SHP77 treated with DMSO at 0.1 percent for 48 hours (cell line): ENCODE measurements at regions not wholly inside any gene's neighbourhood (a gene's known extent, or its start where the extent isn't known, plus 50 kb on each side); places are given as distances from the start of the nearest gene placed in this dataset.
"Not testable (repeated sequence)": the region's sequence is repeated elsewhere in the genome, so short reads cannot be mapped to it uniquely, and the experiment has no call there.

Experiments
- DNase-seq: peaks from one replicate; lab custom pipeline; 2025; lab: John Stamatoyannopoulos, UW

- DNase-seq, result peak; percentile 9
Measured at GRCh38 chr2:75896779-75897366, 186.2 kb upstream of the GCFC2 start.

DNA sequence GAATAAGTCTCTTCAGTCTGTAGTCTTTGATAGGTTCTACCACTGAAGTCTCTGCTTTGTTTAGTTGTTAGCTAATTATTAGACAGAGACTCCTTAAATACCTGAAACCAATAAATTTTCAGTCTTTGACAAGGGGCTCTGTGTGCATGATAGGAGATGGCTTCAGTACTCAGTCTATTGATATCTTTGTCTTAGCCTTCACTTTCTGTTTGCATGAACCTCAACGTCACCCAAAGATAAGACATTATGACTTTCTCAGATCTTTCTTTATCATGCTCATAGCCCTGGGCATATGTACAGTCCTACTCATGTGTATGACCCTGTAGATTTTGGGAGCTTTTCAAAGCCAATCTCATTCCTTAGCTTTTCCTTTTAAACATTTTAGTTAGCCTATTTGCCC is 183.5 kb upstream of the GCFC2 start:
- DNase-seq, result no peak

DNA sequence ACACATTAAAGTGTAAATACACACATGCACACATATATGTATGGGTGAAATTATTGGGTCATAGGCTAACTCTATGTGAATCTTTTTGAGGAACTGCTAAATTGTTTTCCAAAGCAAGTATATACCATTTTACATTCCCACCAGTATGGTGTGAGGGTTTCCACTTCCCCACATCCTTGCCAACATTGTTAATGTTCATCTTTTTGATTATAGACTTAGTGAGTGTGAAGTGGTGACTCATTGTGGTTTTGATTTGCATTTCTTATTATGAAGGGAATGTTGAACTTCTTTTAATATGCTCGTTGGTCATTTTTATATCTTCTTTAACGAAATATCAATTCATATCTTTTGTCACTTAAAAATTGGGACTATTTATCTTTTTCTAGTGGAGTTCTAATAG is 181.8 kb upstream of the GCFC2 start:
- no peak for DNase-seq

- no peak for DNase-seq
Measured at GRCh38 chr2:75882530-75882929, 171.8 kb upstream of the GCFC2 start.

- not testable (repeated sequence) for DNase-seq
Measured at GRCh38 chr2:75875606-75876005, 164.9 kb upstream of the GCFC2 start.

DNA sequence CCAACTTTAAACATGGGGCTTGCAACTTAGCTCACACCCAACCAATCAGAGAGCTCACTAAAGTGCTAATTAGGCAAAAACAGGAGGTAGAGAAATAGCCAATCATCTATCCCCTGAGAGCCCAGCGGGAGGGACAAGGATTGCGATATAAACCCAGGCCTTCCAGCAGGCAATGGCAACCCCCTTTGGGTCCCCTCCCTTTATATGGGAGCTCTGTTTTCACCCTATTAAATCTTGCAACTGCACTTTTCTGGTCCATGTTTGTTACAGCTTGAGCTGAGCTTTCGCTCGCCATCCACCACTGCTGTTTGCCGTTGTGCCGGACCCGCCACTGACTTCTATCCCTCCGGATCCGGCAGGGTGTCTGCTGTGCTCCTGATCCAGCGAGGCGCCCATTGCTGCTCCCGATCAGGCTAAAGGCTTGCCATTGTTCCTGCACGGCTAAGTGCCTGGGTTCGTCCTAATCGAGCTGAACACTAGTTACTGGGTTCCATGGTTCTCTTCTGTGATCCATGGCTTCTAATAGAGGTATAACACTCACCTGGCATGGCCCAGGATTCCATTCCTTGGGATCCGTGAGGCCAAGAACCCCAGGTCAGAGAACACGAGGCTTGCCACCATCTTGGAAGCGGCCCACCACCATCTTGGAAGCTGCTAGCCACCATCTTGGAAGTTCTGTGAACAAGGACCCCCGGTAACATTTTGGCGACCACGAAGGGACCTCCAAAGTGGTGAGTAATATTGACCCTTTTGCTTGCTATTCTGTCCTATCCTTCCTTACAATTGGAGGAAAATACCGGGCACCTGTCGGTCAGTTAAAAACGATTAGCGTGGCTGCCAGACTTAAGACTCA is 161.3 kb upstream of the GCFC2 start:
- not testable (repeated sequence) for DNase-seq

DNA sequence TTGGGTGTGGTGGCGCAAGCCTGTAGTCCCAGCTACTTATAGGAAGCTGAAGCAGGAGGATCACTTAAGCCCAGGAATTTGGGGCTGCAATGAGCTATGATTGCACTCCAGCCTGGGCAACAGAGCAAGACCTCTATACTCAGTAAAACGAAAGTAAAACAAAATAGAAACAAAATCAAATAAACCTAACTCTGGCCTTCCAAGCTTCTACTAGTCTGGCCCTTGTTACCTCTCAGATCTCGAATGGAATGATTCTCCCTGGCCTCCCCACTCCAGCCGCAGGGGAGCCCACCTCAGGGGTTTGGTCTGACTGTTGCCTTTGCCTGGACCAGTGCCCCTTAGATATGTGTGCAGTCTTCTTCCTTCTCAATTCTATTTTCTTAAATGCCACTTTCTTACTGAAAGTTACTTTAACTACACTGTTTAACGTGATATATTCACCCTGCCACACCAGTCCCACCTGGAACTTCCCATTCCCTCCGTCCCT is 160.0 kb upstream of the GCFC2 start:
- DNase-seq, result no peak

GRCh38 chr2:75870133-75870532 is 159.4 kb upstream of the GCFC2 start:
- DNase-seq, result no peak

DNA sequence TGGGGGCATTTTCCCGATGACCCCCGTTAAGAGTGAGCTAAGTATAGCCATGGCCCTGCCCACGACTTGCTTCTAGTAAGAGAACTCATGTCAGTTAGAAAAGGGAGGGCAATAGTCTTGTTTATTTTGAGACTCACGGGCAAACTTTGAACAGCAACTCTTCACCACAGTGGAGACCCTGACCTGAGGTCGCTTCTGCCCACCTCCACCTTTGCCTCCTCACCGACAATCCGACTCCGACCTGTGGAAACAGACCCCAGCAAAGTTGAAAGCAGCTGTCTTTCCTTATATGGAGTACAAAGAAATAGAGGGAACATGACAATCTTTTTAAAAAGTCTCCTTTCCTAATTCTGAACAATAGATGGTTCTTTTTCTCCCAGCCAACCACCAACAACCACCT is 155.0 kb upstream of the GCFC2 start:
- no peak for DNase-seq

- no peak for DNase-seq
Measured at GRCh38 chr2:75865083-75865482, 154.4 kb upstream of the GCFC2 start.

- DNase-seq, result no peak
Measured at GRCh38 chr2:75862547-75862946, 151.8 kb upstream of the GCFC2 start.

- DNase-seq, result no peak
Measured at GRCh38 chr2:75853436-75853835, 142.7 kb upstream of the GCFC2 start.

DNA sequence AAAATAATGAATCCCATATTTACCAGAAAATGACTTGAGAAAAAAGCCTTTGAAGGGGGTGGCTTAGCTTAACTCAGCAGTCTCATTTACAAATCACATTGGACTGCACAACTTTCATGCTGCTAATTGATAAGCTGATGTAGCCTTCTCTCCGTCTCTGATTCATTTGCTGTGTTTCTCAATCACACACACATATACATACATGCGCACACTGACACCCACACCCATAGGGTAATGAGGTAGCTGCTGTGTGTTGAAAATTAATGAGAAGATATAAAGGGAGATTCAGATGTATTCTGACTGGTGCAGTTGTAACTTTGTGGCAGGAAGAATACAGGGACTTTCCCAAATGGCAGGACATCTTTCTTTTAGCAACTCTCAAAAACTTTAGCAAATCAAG is 141.9 kb upstream of the GCFC2 start:
- DNase-seq, result no peak

GRCh38 chr2:75846683-75847190 is 136.0 kb upstream of the GCFC2 start:
- DNase-seq, result no peak

- DNase-seq, result no peak
Measured at GRCh38 chr2:75844651-75845050, 133.9 kb upstream of the GCFC2 start.

GRCh38 chr2:75834588-75834987 is 123.9 kb upstream of the GCFC2 start:
- DNase-seq, result not testable (repeated sequence)

DNA sequence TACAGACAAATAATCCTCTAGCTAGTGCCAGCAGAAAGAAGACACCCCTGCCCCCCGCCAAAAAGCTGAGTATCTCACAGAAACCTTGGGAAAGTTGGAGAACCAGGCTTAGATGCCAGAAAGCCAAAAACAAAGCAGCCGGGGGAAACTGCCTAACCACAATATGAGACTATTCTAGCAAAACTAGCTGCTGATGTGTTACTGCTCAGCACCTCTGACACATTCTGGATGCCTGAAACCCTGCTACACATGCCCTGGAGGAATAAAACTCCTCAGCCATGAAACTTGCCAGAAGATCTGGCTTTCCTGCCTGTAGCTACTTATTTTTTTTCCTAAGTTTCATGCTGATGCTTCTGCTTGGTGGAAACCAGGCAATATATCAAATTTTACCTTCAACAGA is 122.7 kb upstream of the GCFC2 start:
- DNase-seq, result no peak

DNA sequence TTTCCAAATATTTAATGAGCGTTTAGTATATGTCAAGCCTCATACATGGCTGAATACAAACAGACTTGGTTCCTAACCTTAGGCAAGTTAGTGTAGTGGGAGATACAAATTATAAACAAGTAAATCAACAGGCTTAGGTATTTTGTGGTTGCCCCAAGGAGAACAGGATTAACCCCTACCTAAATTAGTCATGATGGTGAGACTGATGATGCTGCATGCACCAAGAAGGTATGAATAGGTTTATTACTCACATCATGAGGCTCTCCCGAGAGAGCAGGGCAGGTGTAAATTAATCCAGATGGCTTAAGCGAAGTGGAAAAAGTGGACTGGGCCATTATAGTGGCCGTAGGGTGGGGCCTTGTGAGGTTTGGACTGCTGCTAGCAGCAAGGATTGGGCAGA is 118.1 kb upstream of the GCFC2 start:
- no peak for DNase-seq

GRCh38 chr2:75823515-75823914 is 112.8 kb upstream of the GCFC2 start:
- DNase-seq, result not testable (repeated sequence)

DNA sequence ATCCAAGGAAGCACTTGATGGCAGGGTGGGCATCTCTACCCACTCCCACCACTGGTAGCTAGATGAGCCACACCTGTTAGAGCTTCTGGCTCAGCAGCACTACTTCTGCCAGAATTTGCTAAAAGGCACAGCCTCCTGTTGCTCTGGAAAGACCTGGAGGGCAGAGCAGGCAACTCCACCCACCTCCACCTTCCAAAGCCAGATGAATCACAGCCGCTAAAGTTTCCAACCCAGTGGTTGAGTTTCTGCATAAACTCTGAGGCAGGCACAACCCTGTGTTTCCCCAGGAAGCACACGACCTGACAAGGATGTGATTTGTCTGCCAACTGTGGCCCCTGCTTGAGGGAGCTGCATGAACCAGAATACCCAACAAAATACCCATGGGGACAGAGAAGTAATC is 111.6 kb upstream of the GCFC2 start:
- DNase-seq, result no peak

DNA sequence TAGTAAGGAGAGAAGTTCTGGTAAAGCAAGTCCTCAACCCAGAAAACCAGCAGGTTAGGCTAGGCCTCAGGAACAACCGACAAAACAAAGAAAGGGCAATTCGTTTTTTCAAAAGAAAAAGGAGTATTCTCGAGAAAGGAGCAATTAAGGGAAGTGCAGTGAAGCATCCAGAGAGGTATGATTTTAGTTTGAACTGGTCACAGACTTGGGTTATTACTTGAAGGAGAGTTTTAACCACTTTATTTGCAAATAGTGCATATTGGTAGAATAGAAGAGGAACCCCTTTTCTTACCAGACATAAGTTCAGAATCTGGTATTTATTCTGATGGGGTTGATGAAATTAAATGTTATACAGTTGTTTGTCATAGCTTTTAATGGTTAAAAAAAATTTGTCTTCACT is 110.0 kb upstream of the GCFC2 start:
- DNase-seq, result no peak

GRCh38 chr2:75810611-75811330 is 100.1 kb upstream of the GCFC2 start:
- no peak for DNase-seq
